HG03571 (cell line): ENCODE measurements at regions not wholly inside any gene's neighbourhood (a gene's known extent, or its start where the extent isn't known, plus 50 kb on each side); places are given as distances from the start of the nearest gene placed in this dataset.
"Not testable (repeated sequence)": the region's sequence is repeated elsewhere in the genome, so short reads cannot be mapped to it uniquely, and the experiment has no call there.

Experiments
- ATAC-seq: cut with Tn5 transposase; IDR thresholded peaks from one replicate; pipeline ENCODE4 v1.9.1; 2021; ENCODE audit not compliant: unreplicated experiment

- no peak for ATAC-seq
These were observed 548.8 kb upstream of the ZNF804A start for GRCh38 chr2:184049566-184049965.

- no peak for ATAC-seq
These were observed 545.0 kb upstream of the ZNF804A start for GRCh38 chr2:184053326-184053725.

- not testable (repeated sequence) for ATAC-seq
These were observed 543.9 kb upstream of the ZNF804A start for GRCh38 chr2:184054419-184054818.

GRCh38 chr2:184057910-184058309 is 540.4 kb upstream of the ZNF804A start:
- no peak for ATAC-seq

GRCh38 chr2:184060268-184060667 is 538.1 kb upstream of the ZNF804A start:
- ATAC-seq, result not testable (repeated sequence)

- ATAC-seq, result no peak
These were observed 530.8 kb upstream of the ZNF804A start for GRCh38 chr2:184067502-184067901.

- ATAC-seq, result no peak
These were observed 525.9 kb upstream of the ZNF804A start for GRCh38 chr2:184072470-184072869.

GRCh38 chr2:184078496-184078895 is 519.8 kb upstream of the ZNF804A start:
- no peak for ATAC-seq

GRCh38 chr2:184091456-184091855 is 506.9 kb upstream of the ZNF804A start:
- no peak for ATAC-seq

- ATAC-seq, result no peak
These were observed 484.5 kb upstream of the ZNF804A start for GRCh38 chr2:184113696-184114403.

- no peak for ATAC-seq
These were observed 483.9 kb upstream of the ZNF804A start for GRCh38 chr2:184114439-184114838.

GRCh38 chr2:184119989-184120800 is 478.1 kb upstream of the ZNF804A start:
- no peak for ATAC-seq

- no peak for ATAC-seq
These were observed 472.5 kb upstream of the ZNF804A start for GRCh38 chr2:184125867-184126266.

- ATAC-seq, result no peak
These were observed 469.3 kb upstream of the ZNF804A start for GRCh38 chr2:184129073-184129472.

- no peak for ATAC-seq
These were observed 460.4 kb upstream of the ZNF804A start for GRCh38 chr2:184137955-184138354.

GRCh38 chr2:184141866-184142265 is 456.5 kb upstream of the ZNF804A start:
- ATAC-seq, result no peak

GRCh38 chr2:184154438-184154837 is 443.9 kb upstream of the ZNF804A start:
- ATAC-seq, result no peak

- ATAC-seq, result no peak
These were observed 442.5 kb upstream of the ZNF804A start for GRCh38 chr2:184155791-184156190.

GRCh38 chr2:184157141-184157540 is 441.2 kb upstream of the ZNF804A start:
- no peak for ATAC-seq

- no peak for ATAC-seq
These were observed 435.9 kb upstream of the ZNF804A start for GRCh38 chr2:184162426-184162825.

GRCh38 chr2:184168823-184169222 is 429.5 kb upstream of the ZNF804A start:
- not testable (repeated sequence) for ATAC-seq

GRCh38 chr2:184169366-184169765 is 429.0 kb upstream of the ZNF804A start:
- ATAC-seq, result no peak
